KMS-11 (cell line): ENCODE measurements at regions not wholly inside any gene's neighbourhood (a gene's known extent, or its start where the extent isn't known, plus 50 kb on each side); places are given as distances from the start of the nearest gene placed in this dataset.

Source experiments
- H2AFZ ChIP-seq: fragments of 200-600 bp; sonication (generic); 2 replicates; pipeline ENCODE4 v1.6.1; 2016; ENCODE audit warnings: antibody characterized with exemption, mixed run types, low read depth
- H3K27ac ChIP-seq: fragments of 200-600 bp; sonication (generic); 2 replicates; pipeline ENCODE4 v1.6.1; 2016; ENCODE audit warnings: mild to moderate bottlenecking, mixed run types
- H3K27me3 ChIP-seq: fragments of 200-600 bp; sonication (generic); 2 replicates; pipeline ENCODE4 v1.6.1; 2017; ENCODE audit warnings: mild to moderate bottlenecking, low read depth, mixed run types, moderate library complexity; ENCODE audit not compliant: insufficient read depth
- H3K36me3 ChIP-seq: fragments of 200-600 bp; sonication (generic); 2 replicates; pipeline ENCODE4 v1.6.1; 2017; ENCODE audit warnings: mild to moderate bottlenecking, mixed run types; ENCODE audit not compliant: insufficient read depth
- H3K4me1 ChIP-seq: fragments of 200-600 bp; sonication (generic); 2 replicates; pipeline ENCODE4 v1.6.1; 2016; ENCODE audit warnings: mild to moderate bottlenecking, low read depth, mixed run types; ENCODE audit not compliant: poor library complexity, severe bottlenecking
- H3K4me2 ChIP-seq: fragments of 200-600 bp; sonication (generic); 2 replicates; pipeline ENCODE4 v1.7.0; 2016; ENCODE audit warnings: mild to moderate bottlenecking, mixed run types
- H3K4me3 ChIP-seq: fragments of 200-600 bp; sonication (generic); IDR thresholded peaks from 2 replicates; pipeline ENCODE4 v1.6.1; 2017; ENCODE audit warnings: low read depth, low read length, mixed read lengths; ENCODE audit not compliant: insufficient read depth
- H3K79me2 ChIP-seq: fragments of 200-600 bp; sonication (generic); 2 replicates; pipeline ENCODE4 v1.6.1; 2016; ENCODE audit warnings: low read depth, mixed run types; ENCODE audit not compliant: insufficient read depth
- H3K9ac ChIP-seq: fragments of 200-600 bp; sonication (generic); 2 replicates; pipeline ENCODE4 v1.6.1; 2016; ENCODE audit warnings: mild to moderate bottlenecking, mixed run types
- H4K20me1 ChIP-seq: fragments of 200-600 bp; sonication (generic); 2 replicates; pipeline ENCODE4 v1.6.1; 2016; ENCODE audit warnings: mild to moderate bottlenecking, mixed run types; ENCODE audit not compliant: insufficient read depth
- CTCF ChIP-seq: fragments of 200-600 bp; sonication (generic); conservative IDR thresholded peaks from 2 replicates; pipeline ENCODE4 v1.6.1; 2017; ENCODE audit warnings: low read depth, mild to moderate bottlenecking, antibody characterized with exemption, low read length, moderate library complexity, mixed read lengths

- no peak for TF ChIP-seq CTCF
- Histone ChIP-seq H3K27me3 (no peaks in the 10 kb centered on the region), H3K9ac (no peak overlapping the region), H2AFZ (no peak overlapping the region), H3K4me2 (no peak overlapping the region), H3K27ac (no peak overlapping the region), H3K4me1 (no peaks in the 10 kb centered on the region), H3K4me3 (no peak overlapping the region), H3K79me2 (no peaks in the 10 kb centered on the region), H4K20me1 (no peaks in the 10 kb centered on the region), H3K36me3 (no peaks in the 10 kb centered on the region)
These were observed 172.7 kb upstream of the CNOT2 start for GRCh38 chr12:70070494-70071007.

- no peak overlapping the region for H3K4me2 ChIP-seq
- no peak overlapping the region for H3K9ac ChIP-seq
- no peak overlapping the region for H3K27ac ChIP-seq
- H3K36me3 ChIP-seq = no peaks in the 10 kb centered on the region
- TF ChIP-seq CTCF = no peak
- H3K27me3 ChIP-seq = no peaks in the 10 kb centered on the region
- no peaks in the 10 kb centered on the region for H3K4me1 ChIP-seq
- no peaks in the 10 kb centered on the region for H3K79me2 ChIP-seq
- H4K20me1 ChIP-seq = no peaks in the 10 kb centered on the region
- no peak overlapping the region for H2AFZ ChIP-seq
- H3K4me3 ChIP-seq = no peak overlapping the region
These were observed 168.7 kb upstream of the CNOT2 start for GRCh38 chr12:70074510-70074909.

GRCh38 chr12:70077441-70077840 lies 165.8 kb upstream of the CNOT2 start:
- Histone ChIP-seq H3K36me3 (no peaks in the 10 kb centered on the region), H3K4me3 (no peak overlapping the region), H4K20me1 (no peaks in the 10 kb centered on the region), H3K4me2 (no peak overlapping the region), H3K27me3 (no peaks in the 10 kb centered on the region), H3K4me1 (no peaks in the 10 kb centered on the region), H3K27ac (no peak overlapping the region), H2AFZ (no peak overlapping the region), H3K9ac (no peak overlapping the region), H3K79me2 (no peaks in the 10 kb centered on the region)
- TF ChIP-seq CTCF = no peak

GRCh38 chr12:70078161-70078560 lies 165.1 kb upstream of the CNOT2 start:
- no peak overlapping the region for H3K9ac ChIP-seq
- no peaks in the 10 kb centered on the region for H4K20me1 ChIP-seq
- no peak overlapping the region for H3K4me2 ChIP-seq
- H3K27me3 ChIP-seq = no peaks in the 10 kb centered on the region
- no peak overlapping the region for H3K4me3 ChIP-seq
- H2AFZ ChIP-seq = no peak overlapping the region
- H3K4me1 ChIP-seq = no peaks in the 10 kb centered on the region
- H3K79me2 ChIP-seq = no peaks in the 10 kb centered on the region
- H3K36me3 ChIP-seq = no peaks in the 10 kb centered on the region
- TF ChIP-seq CTCF = no peak
- H3K27ac ChIP-seq = no peak overlapping the region
